ENCODE measurements at regions not wholly inside any gene's neighbourhood (a gene's known extent, or its start where the extent isn't known, plus 50 kb on each side); places are given as distances from the start of the nearest gene placed in this dataset.
"Not testable (repeated sequence)": the region's sequence is repeated elsewhere in the genome, so short reads cannot be mapped to it uniquely, and the experiment has no call there.

GRCh38 chr3:170814822-170815221 lies 55.2 kb downstream of the RPL22L1 start:
- DNase-seq: no peak

GRCh38 chr3:170813266-170813665 lies 56.7 kb downstream of the RPL22L1 start:
- no peak for DNase-seq

- peak; percentile 82 for DNase-seq
Observed at GRCh38 chr3:170811928-170812591, 57.9 kb downstream of the RPL22L1 start.

- DNase-seq: no peak
Observed at GRCh38 chr3:170811515-170811914, 58.5 kb downstream of the RPL22L1 start.

GRCh38 chr3:170809975-170810357 lies 60.0 kb downstream of the RPL22L1 start:
- DNase-seq: no peak

GRCh38 chr3:170809007-170809974 lies 60.7 kb downstream of the RPL22L1 start:
- DNase-seq: no peak

- no peak for DNase-seq
Observed at GRCh38 chr3:170808041-170808440, 62.0 kb downstream of the RPL22L1 start.

- DNase-seq: no peak
Observed at GRCh38 chr3:170806676-170807075, 63.3 kb downstream of the RPL22L1 start.

GRCh38 chr3:170806141-170806540 lies 63.9 kb downstream of the RPL22L1 start:
- no peak for DNase-seq

- DNase-seq: not testable (repeated sequence)
Observed at GRCh38 chr3:170805296-170805695, 64.7 kb downstream of the RPL22L1 start.

- DNase-seq: not testable (repeated sequence)
Observed at GRCh38 chr3:170804634-170805033, 65.4 kb downstream of the RPL22L1 start.

GRCh38 chr3:170804078-170804477 lies 65.9 kb downstream of the RPL22L1 start:
- no peak for DNase-seq

GRCh38 chr3:170802164-170803151 lies 67.5 kb downstream of the RPL22L1 start:
- no peak for DNase-seq

- no peak for DNase-seq
Observed at GRCh38 chr3:170801597-170801996, 68.4 kb downstream of the RPL22L1 start.

GRCh38 chr3:170800275-170800674 lies 69.7 kb downstream of the RPL22L1 start:
- DNase-seq: not testable (repeated sequence)

GRCh38 chr3:170799009-170799408 lies 71.0 kb downstream of the RPL22L1 start:
- DNase-seq: no peak

GRCh38 chr3:170797685-170798084 lies 72.3 kb downstream of the RPL22L1 start:
- DNase-seq: no peak

GRCh38 chr3:170792471-170792870 lies 77.5 kb downstream of the RPL22L1 start:
- DNase-seq: no peak

- no peak for DNase-seq
Observed at GRCh38 chr3:170790647-170791046, 79.3 kb downstream of the RPL22L1 start.

GRCh38 chr3:170787464-170787863 lies 82.5 kb downstream of the RPL22L1 start:
- DNase-seq: no peak

GRCh38 chr3:170785454-170785853 lies 84.5 kb downstream of the RPL22L1 start:
- no peak for DNase-seq

- DNase-seq: no peak
Observed at GRCh38 chr3:170784406-170784805, 85.6 kb downstream of the RPL22L1 start.

- no peak for DNase-seq
Observed at GRCh38 chr3:170780955-170781354, 89.0 kb downstream of the RPL22L1 start.

All from activated effector memory CD4-positive, alpha-beta T cell treated with anti-CD3 and anti-CD28 coated beads, Interleukin-2, amount 50 U/mL, for 16 hours (primary cell).